ENCODE measurements at regions not wholly inside any gene's neighbourhood (a gene's known extent, or its start where the extent isn't known, plus 50 kb on each side); places are given as distances from the start of the nearest gene placed in this dataset.

GRCh38 chr11:91433284-91434010 is 791.2 kb upstream of the FAT3 start:
- Mint-ChIP-seq H3K27ac (no peak overlapping the region), H3K4me3 (no peak overlapping the region), H3K27me3 (ENCODE audit: low read depth) (no peaks in the 10 kb centered on the region), H3K9me3 (peaks cover 14% of the 10 kb centered on the region in 2 donors), H3K36me3 (ENCODE audit: insufficient read depth in 2 of 2) (peaks cover 0 to 2% of the 10 kb centered on the region in 2 donors), H3K4me1 (ENCODE audit: low read depth) (no peaks in the 10 kb centered on the region)
- DNase-seq (no peak), ATAC-seq (replicated peaks in 1 of 2) (no peak)

DNA sequence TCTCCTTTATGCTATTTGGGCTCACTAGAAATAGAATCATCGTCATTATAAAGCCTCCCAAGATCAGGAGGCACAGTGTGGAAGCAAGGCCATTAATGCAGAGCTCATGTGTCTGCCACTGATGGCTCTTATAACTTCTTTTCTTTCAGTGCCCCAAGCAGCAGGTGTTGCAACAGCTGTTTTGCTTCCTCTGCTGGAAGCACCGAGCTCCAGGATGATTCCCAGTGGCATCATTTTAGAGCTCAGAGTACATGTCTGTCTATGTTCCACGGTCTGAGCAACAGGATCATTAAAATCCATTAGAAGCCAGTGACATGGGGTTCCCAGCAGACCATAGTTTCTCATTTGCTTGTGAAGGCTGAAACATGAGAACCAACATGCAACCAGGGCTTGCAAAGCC is 803.0 kb upstream of the FAT3 start:
- Mint-ChIP-seq H3K36me3 (ENCODE audit: insufficient read depth in 2 of 2) (no peaks in the 10 kb centered on the region), H3K4me3 (no peak overlapping the region), H3K9me3 (peaks cover 3 to 4% of the 10 kb centered on the region in 2 donors), H3K4me1 (ENCODE audit: low read depth) (no peaks in the 10 kb centered on the region), H3K27ac (no peak overlapping the region), H3K27me3 (ENCODE audit: low read depth) (no peaks in the 10 kb centered on the region)
- ATAC-seq (replicated peaks in 1 of 2), result no peak
- no peak for DNase-seq

DNA sequence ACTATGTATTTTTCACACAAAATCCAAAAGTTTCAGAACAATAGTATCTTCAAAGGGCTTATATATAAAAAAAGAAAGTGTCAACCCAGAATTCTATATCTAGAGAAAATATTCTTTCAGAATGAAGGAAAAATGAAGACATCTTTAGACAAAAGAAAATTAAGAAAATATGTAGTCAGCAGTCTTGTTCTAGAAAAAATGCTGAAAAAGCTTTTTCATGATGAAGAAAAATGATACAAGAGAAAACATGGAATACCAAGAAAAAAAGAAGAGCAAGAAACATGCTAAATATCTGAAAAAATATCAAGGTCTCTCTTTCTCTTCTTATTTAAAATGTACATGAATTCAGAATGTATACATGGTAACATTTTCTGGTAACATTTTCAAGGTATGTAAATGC is 816.8 kb upstream of the FAT3 start:
- no peak overlapping the region for H3K4me3 Mint-ChIP-seq
- H3K27me3 Mint-ChIP-seq (ENCODE audit: low read depth), result no peaks in the 10 kb centered on the region
- peaks cover 2 to 3% of the 10 kb centered on the region in 2 donors for H3K9me3 Mint-ChIP-seq
- no peak overlapping the region for H3K27ac Mint-ChIP-seq
- DNase-seq (no peak), ATAC-seq (replicated peaks in 1 of 2) (no peak)
- H3K4me1 Mint-ChIP-seq (ENCODE audit: low read depth), result no peaks in the 10 kb centered on the region
- H3K36me3 Mint-ChIP-seq (ENCODE audit: insufficient read depth in 2 of 2), result peaks cover 0 to 2% of the 10 kb centered on the region in 2 donors

DNA sequence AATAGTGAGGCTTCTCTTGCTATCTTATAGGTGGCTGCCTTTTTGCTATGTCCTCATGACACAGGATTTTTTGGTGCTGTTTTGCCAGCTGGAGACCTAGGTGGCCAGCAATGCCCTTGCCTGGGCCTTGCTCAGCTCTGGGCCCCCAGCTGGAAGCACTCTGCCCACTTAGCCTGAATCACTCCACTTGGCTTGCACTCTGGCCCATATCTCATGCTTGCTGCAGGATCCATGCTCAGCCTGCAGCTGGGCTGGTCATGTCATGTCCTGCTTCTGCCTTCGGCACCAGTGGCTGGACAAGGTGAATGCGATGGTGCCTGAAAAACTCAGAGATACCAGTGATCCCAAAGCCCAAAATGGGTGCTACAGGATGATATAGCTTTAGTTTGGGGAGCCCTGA is 818.6 kb upstream of the FAT3 start:
- DNase-seq, result no peak
- H3K27ac Mint-ChIP-seq, result no peak overlapping the region

GRCh38 chr11:91404344-91404743 is 820.3 kb upstream of the FAT3 start:
- Mint-ChIP-seq H3K27ac (no peak overlapping the region), H3K9me3 (peaks cover 2 to 5% of the 10 kb centered on the region in 2 donors), H3K4me3 (no peak overlapping the region), H3K36me3 (ENCODE audit: insufficient read depth in 2 of 2) (peaks cover 0 to 2% of the 10 kb centered on the region in 2 donors), H3K4me1 (ENCODE audit: low read depth) (no peaks in the 10 kb centered on the region), H3K27me3 (ENCODE audit: low read depth) (no peaks in the 10 kb centered on the region)
- ATAC-seq (replicated peaks in 1 of 2) (no peak), DNase-seq (no peak)

More for the DNA sequence above, 818.6 kb upstream of the FAT3 start:
- no peaks in the 10 kb centered on the region for H3K27me3 Mint-ChIP-seq (ENCODE audit: low read depth)
- H3K36me3 Mint-ChIP-seq (ENCODE audit: insufficient read depth in 2 of 2), result peaks cover 0 to 2% of the 10 kb centered on the region in 2 donors
- ATAC-seq (replicated peaks in 1 of 2), result no peak
- no peaks in the 10 kb centered on the region for H3K4me1 Mint-ChIP-seq (ENCODE audit: low read depth)
- H3K9me3 Mint-ChIP-seq, result peaks cover 2 to 4% of the 10 kb centered on the region in 2 donors
- H3K4me3 Mint-ChIP-seq, result no peak overlapping the region

DNA sequence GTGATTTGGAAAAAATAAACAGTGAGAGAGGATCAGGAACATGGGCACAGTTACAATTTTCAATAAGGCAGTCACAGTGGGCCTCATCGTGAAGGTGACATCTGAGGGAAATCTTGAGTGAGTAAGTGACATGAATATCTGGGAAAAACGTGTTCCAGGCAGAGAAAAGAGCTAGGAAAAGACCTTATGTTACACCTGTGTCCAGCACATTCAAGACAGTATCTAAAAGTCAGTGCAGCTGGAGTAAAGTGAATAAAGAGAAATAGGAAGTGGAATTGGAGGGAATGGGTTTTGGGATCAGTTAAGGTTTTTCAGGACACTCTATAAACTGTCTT is 827.5 kb upstream of the FAT3 start:
- no peak overlapping the region for H3K4me3 Mint-ChIP-seq
- DNase-seq (no peak), ATAC-seq (replicated peaks in 1 of 2) (no peak)
- H3K9me3 Mint-ChIP-seq, result peaks cover 16 to 17% of the 10 kb centered on the region in 2 donors
- H3K4me1 Mint-ChIP-seq (ENCODE audit: low read depth), result no peaks in the 10 kb centered on the region
- peaks cover 0 to 1% of the 10 kb centered on the region in 2 donors for H3K36me3 Mint-ChIP-seq (ENCODE audit: insufficient read depth in 2 of 2)
- H3K27ac Mint-ChIP-seq, result no peak overlapping the region
- no peaks in the 10 kb centered on the region for H3K27me3 Mint-ChIP-seq (ENCODE audit: low read depth)

DNA sequence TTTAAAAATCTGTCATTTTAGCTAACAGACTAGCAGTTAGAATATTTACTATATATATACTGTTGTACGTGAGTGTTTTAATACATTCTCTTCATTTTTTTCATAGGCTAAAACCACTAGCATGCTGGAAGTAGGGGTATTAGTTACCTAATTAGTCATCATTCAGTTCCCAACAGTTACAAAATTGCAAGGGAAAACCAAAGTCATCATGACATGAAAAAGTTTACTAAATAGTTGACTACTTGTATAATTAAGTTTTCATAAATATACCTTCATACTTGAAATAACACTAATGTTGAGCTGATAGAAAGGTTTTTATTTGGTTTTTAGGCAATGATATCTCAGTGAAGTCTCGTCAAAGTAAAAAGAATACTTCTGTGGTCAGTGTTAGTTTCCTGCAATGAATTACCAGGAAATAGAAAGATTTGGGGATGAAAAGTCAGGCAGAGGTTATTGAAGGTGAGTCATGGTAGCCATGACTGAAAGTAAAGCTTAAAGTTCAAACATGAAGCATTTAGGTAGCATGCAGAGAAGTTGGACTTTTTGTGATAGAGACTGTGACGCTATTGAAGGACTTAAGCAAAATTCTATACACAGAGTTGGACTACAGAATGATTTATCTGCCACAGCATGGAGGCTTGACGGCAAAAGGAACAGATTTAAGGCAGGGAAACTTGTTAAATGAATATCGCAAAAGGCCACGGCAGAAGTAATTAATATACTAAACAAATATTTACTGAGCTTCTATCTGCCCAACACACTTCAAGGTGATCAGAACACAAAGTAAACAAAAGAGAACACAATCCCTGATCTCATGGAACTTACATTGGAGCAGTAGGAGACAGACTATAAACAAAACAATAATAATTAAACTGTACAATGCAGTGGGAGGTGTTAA is 828.1 kb upstream of the FAT3 start:
- Mint-ChIP-seq H3K36me3 (ENCODE audit: insufficient read depth in 2 of 2) (peaks cover 0 to 1% of the 10 kb centered on the region in 2 donors), H3K27ac (no peak overlapping the region), H3K4me3 (no peak overlapping the region), H3K9me3 (peaks cover 18% of the 10 kb centered on the region in 2 donors), H3K27me3 (ENCODE audit: low read depth) (no peaks in the 10 kb centered on the region), H3K4me1 (ENCODE audit: low read depth) (no peaks in the 10 kb centered on the region)
- DNase-seq (no peak), ATAC-seq (replicated peaks in 1 of 2) (no peak)

DNA sequence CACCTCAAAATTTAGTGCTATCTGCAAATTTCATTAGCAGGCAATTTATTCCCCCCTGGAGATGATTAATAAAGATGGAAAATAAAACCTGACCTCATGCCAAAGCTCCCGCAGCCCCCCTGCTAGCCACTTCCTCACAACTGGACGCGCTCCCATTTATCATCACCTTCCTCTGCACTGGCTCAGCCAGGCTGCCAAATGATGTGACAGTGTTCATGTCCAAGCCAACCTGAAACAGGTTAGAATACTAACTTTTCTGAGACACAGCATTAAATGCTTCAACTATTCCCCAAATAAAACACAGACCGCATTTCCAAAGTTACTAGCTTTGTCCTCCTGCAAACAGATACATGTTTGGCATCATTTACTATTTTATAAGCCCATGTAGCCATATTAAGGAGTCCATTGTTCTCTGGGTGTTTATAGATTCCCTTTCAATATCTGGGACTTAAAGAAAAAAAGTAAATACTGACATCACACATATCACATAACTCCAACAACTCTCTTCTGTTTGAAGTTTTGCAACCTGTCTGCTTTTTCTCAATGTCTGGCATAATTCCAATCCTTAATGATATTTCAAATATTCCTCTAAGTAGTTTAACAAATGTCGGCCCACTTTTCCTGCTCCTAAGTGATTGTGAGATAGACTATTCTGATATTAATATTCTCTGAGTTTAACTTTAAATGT is 829.7 kb upstream of the FAT3 start:
- Mint-ChIP-seq H3K27me3 (ENCODE audit: low read depth) (no peaks in the 10 kb centered on the region), H3K36me3 (ENCODE audit: insufficient read depth in 2 of 2) (peaks cover 0 to 1% of the 10 kb centered on the region in 2 donors), H3K4me1 (ENCODE audit: low read depth) (no peaks in the 10 kb centered on the region), H3K4me3 (no peak overlapping the region), H3K9me3 (peaks cover 19 to 24% of the 10 kb centered on the region in 2 donors), H3K27ac (no peak overlapping the region)
- ATAC-seq (replicated peaks in 1 of 2) (no peak), DNase-seq (no peak)

DNA sequence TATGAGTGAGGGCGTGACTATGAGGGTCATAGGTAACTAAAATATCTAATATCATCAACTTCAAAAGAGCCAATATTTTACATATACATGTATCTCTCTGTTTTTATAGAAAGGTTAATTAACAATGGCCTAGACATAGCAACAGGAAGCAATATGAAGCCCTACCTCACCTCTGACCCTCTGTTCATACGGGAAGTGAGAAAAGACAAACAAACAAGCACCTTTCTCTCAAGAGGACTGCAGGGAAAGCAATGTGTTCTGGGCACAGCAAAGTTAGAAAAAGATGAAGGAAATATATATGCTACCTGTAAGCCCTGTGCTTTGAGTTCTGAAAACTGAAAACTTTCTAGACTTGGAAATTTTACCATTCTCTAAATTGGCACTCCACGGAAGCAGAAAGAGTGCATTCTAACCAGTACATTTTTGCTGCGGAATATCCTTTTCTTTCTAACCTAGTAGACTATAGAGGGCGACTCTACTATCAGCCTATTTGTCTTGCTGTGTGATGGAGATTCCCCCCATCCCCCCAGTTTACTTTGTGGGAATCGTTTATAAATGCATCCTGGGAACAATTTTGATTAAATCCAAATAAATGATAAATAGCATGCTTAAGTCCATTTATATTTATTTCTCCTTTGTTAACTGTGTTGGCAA is 830.4 kb upstream of the FAT3 start:
- H3K9me3 Mint-ChIP-seq, result peaks cover 21 to 24% of the 10 kb centered on the region in 2 donors
- DNase-seq, result no peak
- H3K27ac Mint-ChIP-seq, result no peak overlapping the region
- no peaks in the 10 kb centered on the region for H3K27me3 Mint-ChIP-seq (ENCODE audit: low read depth)
- no peak overlapping the region for H3K4me3 Mint-ChIP-seq
- H3K36me3 Mint-ChIP-seq (ENCODE audit: insufficient read depth in 2 of 2), result peaks cover 0 to 1% of the 10 kb centered on the region in 2 donors
- no peaks in the 10 kb centered on the region for H3K4me1 Mint-ChIP-seq (ENCODE audit: low read depth)
- no peak for ATAC-seq (replicated peaks in 1 of 2)

- Mint-ChIP-seq H3K27ac (no peak overlapping the region), H3K4me1 (ENCODE audit: low read depth) (no peaks in the 10 kb centered on the region), H3K36me3 (ENCODE audit: insufficient read depth in 2 of 2) (peaks cover 0 to 2% of the 10 kb centered on the region in 2 donors), H3K9me3 (peaks cover 11 to 13% of the 10 kb centered on the region in 2 donors), H3K27me3 (ENCODE audit: low read depth) (no peaks in the 10 kb centered on the region), H3K4me3 (no peak overlapping the region)
- no peak for DNase-seq
- no peak for ATAC-seq (replicated peaks in 1 of 2)
Observed at GRCh38 chr11:91382946-91383345, 841.7 kb upstream of the FAT3 start.

DNA sequence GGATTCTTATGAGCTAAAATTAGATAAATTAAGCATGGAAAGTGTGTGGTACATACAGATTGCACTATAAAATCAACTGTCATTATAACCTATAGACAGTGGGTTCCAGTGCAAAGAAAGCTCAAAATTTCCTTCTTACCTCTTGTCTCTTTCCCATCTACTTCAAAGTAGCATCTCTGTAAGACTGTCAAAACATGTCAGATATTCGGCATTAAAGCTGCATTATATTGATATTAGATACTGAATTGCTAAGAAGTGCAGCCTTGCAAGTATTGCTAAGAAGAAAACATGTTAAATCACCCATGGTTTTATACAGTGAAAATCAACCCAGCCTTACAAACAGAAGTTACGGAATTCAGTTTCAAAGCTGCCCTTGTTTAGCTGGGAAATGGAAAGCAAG is 849.8 kb upstream of the FAT3 start:
- Mint-ChIP-seq H3K9me3 (peaks cover 0 to 5% of the 10 kb centered on the region in 2 donors), H3K27ac (no peak overlapping the region), H3K4me1 (ENCODE audit: low read depth) (no peaks in the 10 kb centered on the region), H3K4me3 (no peak overlapping the region), H3K27me3 (ENCODE audit: low read depth) (no peaks in the 10 kb centered on the region), H3K36me3 (ENCODE audit: insufficient read depth in 2 of 2) (no peaks in the 10 kb centered on the region)
- DNase-seq, result no peak
- no peak for ATAC-seq (replicated peaks in 1 of 2)

DNA sequence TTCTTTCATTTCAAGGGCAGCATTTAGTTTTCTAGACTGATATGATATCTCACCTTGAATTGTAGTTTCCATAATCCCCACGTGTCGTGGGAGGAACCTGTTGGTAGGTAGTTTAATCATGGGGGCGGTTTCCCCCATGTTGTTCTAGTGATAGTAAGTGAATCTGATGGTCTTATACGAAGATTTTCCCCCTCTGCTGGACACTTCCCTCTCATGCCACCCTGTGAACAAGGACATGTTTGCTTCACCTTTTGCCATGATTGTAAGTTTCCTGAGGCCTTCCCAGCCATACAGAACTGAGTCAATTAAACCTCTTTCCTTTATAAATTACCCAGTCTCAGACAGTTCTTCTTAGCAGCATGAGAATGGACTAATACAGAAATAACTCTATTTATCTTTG is 851.1 kb upstream of the FAT3 start:
- DNase-seq (no peak), ATAC-seq (replicated peaks in 1 of 2) (no peak)
- Mint-ChIP-seq H3K4me3 (no peak overlapping the region), H3K27me3 (ENCODE audit: low read depth) (no peaks in the 10 kb centered on the region), H3K36me3 (ENCODE audit: insufficient read depth in 2 of 2) (no peaks in the 10 kb centered on the region), H3K27ac (no peak overlapping the region), H3K9me3 (peaks cover 0 to 5% of the 10 kb centered on the region in 2 donors), H3K4me1 (ENCODE audit: low read depth) (no peaks in the 10 kb centered on the region)

GRCh38 chr11:91366816-91367215 is 857.8 kb upstream of the FAT3 start:
- Mint-ChIP-seq H3K4me1 (ENCODE audit: low read depth) (no peaks in the 10 kb centered on the region), H3K27me3 (ENCODE audit: low read depth) (no peaks in the 10 kb centered on the region), H3K27ac (no peak overlapping the region), H3K36me3 (ENCODE audit: insufficient read depth in 2 of 2) (no peaks in the 10 kb centered on the region), H3K4me3 (no peak overlapping the region), H3K9me3 (peaks cover 3 to 5% of the 10 kb centered on the region in 2 donors)
- DNase-seq (no peak), ATAC-seq (replicated peaks in 1 of 2) (no peak)

Measured in activated T-cell treated with anti-CD3 and anti-CD28 coated beads, Interleukin-2, amount 50 U/mL, for 72 hours (primary cell).